KOPT-K1 (cell line): ENCODE measurements at regions not wholly inside any gene's neighbourhood (a gene's known extent, or its start where the extent isn't known, plus 50 kb on each side); places are given as distances from the start of the nearest gene placed in this dataset.
"Not testable (repeated sequence)": the region's sequence is repeated elsewhere in the genome, so short reads cannot be mapped to it uniquely, and the experiment has no call there.

Experiments used
- H3K27ac ChIP-seq: fragments of 200-600 bp; sonication (generic); 2 replicates; pipeline ENCODE4 v1.5.1; 2016; ENCODE audit warnings: antibody characterized with exemption, mild to moderate bottlenecking, low read depth, low read length; ENCODE audit not compliant: poor library complexity, severe bottlenecking
- H3K36me3 ChIP-seq: fragments of 200-600 bp; sonication (generic); 2 replicates; pipeline ENCODE4 v1.5.1; 2017; ENCODE audit warnings: antibody characterized with exemption, mild to moderate bottlenecking, low read length, moderate library complexity; ENCODE audit not compliant: insufficient read depth
- H3K9me3 ChIP-seq: fragments of 200-600 bp; sonication (generic); 2 replicates; pipeline ENCODE4 v1.5.1; 2017; ENCODE audit warnings: antibody characterized with exemption, low read length, mild to moderate bottlenecking; ENCODE audit not compliant: insufficient read depth, poor library complexity, severe bottlenecking

DNA sequence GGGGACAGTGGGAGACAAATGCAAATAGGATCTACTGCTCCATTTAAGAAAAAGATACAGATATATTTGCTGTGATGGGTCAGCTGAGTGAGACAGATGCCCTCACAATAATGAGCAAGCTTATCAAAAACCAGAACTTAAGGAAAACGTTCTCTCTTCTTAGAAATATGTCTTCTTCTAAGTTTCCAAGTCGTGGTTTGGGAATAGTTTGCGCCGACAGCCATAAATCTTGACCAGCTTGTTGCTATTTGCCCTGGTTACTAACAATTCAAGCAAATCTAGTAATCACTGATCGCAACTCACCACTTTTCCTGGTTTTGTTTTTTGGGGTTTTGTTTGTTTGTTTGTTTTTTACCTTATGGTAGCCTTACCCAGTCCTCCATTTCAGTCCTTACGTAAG, 67.6 kb upstream of the GUCY1A1 start:
- Histone ChIP-seq H3K9me3 (no peaks in the 10 kb centered on the region), H3K36me3 (no peaks in the 10 kb centered on the region), H3K27ac (no peak overlapping the region)

DNA sequence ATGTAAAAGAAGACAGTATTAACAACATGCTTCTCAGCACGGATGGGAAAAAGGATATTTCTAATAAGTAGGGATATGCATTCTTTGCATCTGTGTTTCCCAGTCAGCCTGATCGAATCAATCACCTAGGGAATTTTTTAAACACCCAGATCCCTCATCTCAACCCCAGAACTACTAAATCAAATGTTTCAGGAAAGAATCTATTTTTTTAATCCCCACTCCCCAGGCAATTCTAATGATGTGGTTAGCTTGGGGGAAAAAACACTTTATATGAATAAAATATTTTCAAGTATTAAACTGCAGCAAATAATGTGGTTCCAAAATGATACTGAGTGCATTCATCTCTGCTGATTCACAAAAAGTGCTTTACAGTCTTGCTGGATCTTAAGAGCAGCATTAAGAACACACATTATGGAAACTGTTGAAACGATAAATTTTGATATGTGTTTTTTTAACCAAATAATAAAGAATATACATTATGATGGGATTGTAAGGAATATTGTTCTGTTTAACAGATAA, 68.7 kb upstream of the GUCY1A1 start:
- no peaks in the 10 kb centered on the region for H3K36me3 ChIP-seq
- H3K9me3 ChIP-seq, result no peaks in the 10 kb centered on the region
- H3K27ac ChIP-seq, result no peak overlapping the region

DNA sequence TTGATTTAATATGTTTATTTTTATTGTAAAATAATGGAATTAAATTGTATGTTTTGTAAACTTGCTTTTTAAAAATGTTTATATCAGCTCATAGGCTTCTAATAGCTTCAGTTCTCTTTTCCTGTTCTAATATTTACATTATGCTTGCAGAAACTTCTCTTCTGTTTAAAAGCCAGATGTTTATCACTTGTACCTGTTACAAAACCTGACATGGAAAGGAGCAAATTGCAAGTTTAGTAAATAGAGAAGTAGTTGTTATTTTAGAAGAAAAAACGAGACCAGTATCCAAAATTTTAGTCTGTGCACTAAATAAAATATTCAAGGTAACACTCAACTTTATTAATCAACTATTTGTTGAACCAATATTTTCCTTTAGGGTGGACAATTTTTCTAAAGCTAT, 69.4 kb upstream of the GUCY1A1 start:
- Histone ChIP-seq H3K36me3 (no peaks in the 10 kb centered on the region), H3K9me3 (no peaks in the 10 kb centered on the region), H3K27ac (no peak overlapping the region)

DNA sequence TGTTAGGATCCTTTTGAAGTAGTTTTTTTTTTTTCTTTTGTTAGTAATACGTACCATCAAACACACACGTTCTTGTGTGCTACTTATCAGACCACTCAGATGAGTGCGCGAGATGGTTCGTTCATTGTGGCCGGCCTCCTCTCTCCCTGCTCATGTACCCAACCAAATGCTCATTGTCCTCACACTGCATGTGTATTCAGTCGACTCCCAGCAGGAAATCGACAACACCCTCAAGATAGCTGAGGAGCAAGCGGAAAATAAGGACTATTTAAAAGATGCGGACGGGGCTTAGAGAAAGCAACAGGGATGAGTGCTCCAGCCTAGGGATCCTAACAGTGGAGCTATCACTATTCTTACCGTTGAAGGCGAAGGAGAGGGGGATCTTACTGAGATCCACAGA, 72.9 kb upstream of the GUCY1A1 start:
- no peak overlapping the region for H3K27ac ChIP-seq
- H3K9me3 ChIP-seq, result no peaks in the 10 kb centered on the region
- no peaks in the 10 kb centered on the region for H3K36me3 ChIP-seq

DNA sequence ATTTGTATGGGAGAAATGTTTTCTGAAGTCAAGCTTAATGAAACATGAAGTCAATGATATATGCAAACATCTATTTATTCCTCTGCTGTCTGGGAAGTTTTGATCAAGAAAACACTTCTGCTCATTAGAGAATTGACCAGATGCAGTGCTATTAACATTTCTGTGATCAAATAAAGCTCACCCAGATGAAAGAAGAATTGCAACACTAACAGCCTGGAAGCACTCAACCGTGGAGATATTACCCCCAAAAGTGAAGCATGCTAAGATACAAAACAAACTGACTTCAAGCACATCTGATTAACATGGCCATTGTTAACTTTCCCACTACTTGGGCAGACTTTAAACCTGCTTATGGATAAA, 73.7 kb upstream of the GUCY1A1 start:
- Histone ChIP-seq H3K9me3 (no peaks in the 10 kb centered on the region), H3K27ac (no peak overlapping the region), H3K36me3 (no peaks in the 10 kb centered on the region)

DNA sequence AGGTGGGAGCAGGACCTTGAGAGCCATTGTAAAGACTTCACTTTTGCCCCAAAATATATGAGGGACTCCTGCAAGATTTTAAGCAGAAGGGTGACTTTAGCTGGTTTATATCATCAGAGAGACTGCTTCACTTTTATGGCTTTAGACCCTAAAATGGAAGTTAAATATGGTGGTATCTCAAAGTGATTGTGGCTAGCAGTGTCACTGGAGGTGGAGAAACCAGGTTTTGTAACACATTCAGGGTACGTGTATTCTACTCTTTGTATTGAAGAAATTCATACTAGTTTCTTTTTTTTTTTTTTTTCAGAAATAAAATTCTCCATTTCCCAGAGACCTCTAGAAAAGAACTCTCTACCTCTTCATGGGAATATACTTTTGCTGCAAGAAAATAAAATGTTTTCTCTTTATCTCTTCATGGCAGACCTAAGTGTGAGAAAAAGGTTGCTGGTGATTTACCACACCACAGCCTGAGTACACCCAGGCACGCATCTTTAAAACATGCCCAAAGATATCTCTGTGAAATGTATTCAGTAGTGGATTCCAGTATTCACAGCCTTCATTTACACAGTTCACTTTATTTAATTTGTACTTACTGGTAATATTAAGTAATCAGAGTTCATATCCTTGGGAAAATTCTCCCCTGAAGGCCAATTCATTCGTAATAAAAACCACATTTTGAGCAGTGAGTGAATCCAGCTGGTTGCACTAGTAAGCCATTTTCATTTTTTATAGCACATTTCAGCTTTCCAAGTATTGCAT, 74.3 kb upstream of the GUCY1A1 start:
- H3K27ac ChIP-seq, result no peak overlapping the region
- no peaks in the 10 kb centered on the region for H3K36me3 ChIP-seq
- H3K9me3 ChIP-seq, result no peaks in the 10 kb centered on the region

DNA sequence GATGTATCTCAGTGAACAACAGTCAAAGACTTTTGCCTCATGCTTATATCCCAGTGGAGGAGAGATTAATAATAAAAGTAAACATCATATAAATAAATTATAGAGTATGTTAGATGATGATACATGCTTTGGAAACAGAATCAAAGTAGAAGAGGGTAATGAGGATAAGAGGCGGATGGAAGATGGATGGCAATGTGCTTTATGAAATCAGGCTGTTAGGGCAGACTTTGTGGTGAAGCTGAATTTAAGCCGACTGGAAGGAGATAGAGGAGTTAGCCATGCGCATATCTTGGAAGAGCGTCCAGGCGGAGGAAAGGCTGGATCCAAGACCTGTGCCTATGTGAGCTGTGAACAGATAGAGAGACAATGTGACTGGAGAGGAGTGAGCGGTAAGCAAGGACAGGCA, 74.9 kb upstream of the GUCY1A1 start:
- Histone ChIP-seq H3K36me3 (no peaks in the 10 kb centered on the region), H3K9me3 (no peaks in the 10 kb centered on the region), H3K27ac (no peak overlapping the region)

DNA sequence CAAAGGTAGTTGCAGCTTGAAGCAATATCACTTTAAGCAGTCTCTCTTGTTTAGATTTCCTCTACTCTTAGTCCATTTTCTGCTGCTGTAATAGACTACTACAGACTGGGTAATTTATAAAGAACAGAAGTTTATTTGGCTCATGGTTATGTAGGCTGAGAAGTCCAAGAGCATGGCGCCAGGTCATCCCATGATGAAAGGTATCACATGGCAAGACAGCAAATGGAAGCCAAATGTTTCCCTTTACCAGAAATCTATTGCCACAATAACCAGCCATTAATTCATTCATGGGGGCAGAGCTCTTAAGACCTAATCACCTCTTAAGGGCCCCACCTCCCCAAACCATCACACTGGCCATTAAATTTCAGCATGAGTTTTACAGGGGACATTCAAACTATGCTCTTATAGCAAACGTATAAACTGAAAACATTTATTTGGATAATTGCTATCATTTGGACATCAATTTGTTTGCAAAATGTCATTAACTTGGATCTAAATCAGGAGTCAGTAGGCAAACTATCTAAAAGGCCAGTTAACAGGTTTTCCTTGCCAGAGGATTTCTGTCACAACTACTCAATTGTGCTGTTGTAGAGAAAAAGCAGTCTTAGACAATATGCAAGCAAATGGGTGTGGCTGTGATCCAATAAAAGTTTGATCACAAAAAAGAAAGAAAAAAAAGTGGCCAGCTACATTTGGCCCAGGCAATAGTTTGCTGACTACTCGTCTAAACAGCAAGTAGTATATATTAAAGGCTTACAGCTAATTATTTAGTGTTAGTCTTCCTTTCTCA, 75.7 kb upstream of the GUCY1A1 start:
- no peaks in the 10 kb centered on the region for H3K36me3 ChIP-seq
- H3K9me3 ChIP-seq, result no peaks in the 10 kb centered on the region
- no peak overlapping the region for H3K27ac ChIP-seq

DNA sequence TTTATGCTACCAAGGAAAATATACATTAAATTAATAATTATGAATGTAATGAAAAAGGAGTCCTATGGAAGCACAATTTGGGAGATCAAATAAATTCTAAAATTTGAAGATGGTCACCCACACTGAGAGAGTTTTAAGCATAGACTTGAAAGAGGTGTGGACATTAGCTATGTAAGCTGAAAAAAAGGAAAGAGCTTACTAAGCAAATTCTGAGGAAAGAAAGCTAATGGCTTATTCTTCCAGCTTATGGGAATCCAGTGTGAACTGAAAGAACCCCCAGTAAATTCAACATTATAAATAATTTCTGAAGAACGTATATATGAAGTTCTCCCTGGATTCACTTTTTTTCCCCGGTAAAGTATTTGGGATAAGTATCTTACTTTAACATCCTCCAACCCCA, 78.2 kb upstream of the GUCY1A1 start:
- Histone ChIP-seq H3K27ac (no peak overlapping the region), H3K9me3 (no peaks in the 10 kb centered on the region), H3K36me3 (no peaks in the 10 kb centered on the region)

DNA sequence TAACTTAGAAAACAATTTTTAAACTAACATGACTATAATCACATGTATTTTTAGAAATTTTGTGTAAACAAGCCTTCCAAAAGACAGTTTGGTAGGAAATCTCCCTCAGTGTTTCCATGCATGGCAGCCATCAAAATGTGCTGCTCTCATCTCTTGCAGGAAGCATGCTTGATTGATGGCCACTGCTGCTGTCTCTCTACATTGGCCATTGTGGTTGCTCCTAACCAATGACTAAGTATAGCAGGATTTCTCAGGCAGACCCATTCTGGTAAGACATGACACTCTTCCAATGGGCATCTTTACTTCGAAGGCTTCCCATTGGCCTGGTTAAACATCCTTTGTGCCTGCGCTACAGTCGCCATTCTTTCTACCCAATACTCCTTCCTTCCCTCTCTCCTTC, 78.9 kb upstream of the GUCY1A1 start:
- Histone ChIP-seq H3K9me3 (no peaks in the 10 kb centered on the region), H3K36me3 (no peaks in the 10 kb centered on the region), H3K27ac (no peak overlapping the region)

DNA sequence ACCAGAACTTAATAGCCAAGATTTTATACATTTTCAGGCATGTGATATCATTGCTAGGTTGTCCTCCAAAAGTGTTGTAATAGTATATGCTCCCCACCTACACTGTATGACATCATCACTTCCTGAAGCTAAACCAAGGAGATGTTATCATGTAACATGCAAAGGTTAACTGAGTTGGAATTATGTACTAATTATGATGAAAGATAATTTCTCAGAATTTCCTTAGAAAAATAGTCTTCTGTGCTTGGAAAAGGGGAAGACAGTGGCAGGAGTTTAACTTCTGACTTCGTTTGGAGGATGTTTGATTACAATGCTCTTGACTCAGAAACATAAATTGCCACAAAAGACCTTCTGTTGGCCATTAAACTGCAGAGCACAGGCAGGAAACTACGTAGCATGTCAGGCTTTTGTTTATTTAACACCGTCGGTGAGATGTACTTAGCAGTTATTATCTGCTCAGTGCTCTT, 83.6 kb upstream of the GUCY1A1 start:
- H3K27ac ChIP-seq, result peak overlapping the region; percentile 55
- no peaks in the 10 kb centered on the region for H3K36me3 ChIP-seq
- H3K9me3 ChIP-seq, result no peaks in the 10 kb centered on the region

DNA sequence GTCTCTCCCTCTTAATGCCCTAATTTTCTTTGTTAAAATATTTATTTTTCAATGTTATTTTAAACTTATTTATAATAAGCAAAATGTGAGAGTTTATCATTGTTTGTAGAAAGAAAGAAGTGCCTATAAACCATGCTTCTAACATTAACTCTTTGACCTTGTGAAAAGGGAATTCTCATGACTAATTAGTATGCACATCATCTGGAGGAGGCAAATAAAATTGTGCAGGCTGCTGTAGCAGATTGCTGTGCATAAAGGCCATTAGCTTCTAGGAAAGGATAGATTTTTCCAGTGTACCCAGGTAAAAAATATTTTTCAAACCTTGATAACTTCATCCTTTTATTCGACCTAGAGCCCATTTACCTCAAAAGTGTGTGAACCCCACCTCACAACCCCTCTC, 84.6 kb upstream of the GUCY1A1 start:
- no peaks in the 10 kb centered on the region for H3K36me3 ChIP-seq
- no peaks in the 10 kb centered on the region for H3K9me3 ChIP-seq
- H3K27ac ChIP-seq, result no peak overlapping the region

DNA sequence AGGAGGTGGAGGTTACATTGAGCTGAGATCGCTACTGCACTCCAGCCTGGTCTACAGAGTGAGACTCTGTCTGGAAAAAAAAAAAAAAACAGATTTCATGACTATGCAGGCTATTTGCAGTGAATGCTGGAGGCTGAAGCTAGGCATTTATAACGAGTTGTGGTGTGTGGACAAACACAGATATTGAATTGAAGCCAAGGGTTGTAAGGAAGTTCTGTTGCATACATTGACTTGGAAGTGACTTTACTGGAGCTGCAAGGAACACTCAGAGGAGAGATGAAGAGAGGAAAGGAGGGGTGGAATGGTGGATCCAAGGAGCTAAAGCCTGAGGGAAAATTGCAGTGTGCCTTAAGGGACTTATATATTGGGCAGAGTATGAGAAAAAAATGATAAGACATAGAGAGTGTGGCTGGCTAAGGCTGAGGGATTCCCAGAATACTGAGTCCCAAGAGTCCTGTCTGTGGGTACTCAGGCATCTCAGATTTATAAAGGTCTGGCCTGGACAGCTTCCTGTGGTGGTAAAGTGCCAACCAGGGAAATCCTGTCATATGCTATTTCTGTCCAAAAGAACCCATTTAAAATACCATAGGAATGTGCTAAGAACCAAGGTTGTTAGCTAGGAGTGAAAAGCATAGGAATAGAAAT, 87.8 kb upstream of the GUCY1A1 start:
- H3K27ac ChIP-seq, result no peak overlapping the region
- no peaks in the 10 kb centered on the region for H3K9me3 ChIP-seq
- H3K36me3 ChIP-seq, result no peaks in the 10 kb centered on the region

DNA sequence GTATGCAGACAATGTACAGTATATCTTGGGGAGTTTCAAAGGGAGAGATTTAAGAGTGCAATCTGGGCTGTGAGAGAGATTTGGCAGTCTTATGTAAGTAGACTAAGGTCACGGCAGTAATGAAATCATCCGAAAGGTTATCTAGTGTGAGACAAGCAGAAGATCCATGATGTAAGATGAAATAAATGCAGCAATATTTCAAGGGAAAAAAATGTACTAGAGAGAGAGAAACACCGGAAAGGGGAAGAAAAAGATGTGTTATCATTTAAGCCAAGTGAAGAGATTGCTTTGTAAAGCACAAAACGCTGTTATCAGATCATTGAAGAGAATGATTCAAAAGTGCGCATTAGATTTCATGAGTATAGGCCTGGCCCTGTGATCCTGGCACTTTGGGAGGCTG, 88.4 kb upstream of the GUCY1A1 start:
- Histone ChIP-seq H3K36me3 (no peaks in the 10 kb centered on the region), H3K9me3 (no peaks in the 10 kb centered on the region), H3K27ac (no peak overlapping the region)

DNA sequence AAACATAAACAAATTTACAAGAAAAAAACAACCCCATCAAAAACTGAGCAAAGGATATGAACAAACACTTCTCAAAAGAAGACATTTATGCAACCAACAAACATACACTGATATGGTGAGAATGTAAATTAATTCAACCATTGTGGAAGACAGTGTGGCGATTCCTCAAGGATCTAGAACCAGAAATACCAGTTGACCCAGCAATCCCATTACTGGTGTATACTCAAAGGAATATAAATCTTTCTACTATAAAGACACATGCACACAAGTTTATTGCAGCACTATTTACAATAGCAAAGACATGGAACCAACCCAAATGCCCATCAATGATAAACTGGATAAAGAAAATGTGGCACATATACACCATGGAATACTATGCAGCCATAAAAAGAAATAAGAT, 92.3 kb upstream of the GUCY1A1 start:
- not testable (repeated sequence) for H3K27ac ChIP-seq, H3K9me3 ChIP-seq, H3K36me3 ChIP-seq
